COLO829 (cell line): ENCODE measurements at regions not wholly inside any gene's neighbourhood (a gene's known extent, or its start where the extent isn't known, plus 50 kb on each side); places are given as distances from the start of the nearest gene placed in this dataset.
"Not testable (repeated sequence)": the region's sequence is repeated elsewhere in the genome, so short reads cannot be mapped to it uniquely, and the experiment has no call there.

Experiments used
- DNase-seq: peaks from one replicate; pipeline ENCODE4 v3.0.0; 2012; ENCODE audit warnings: low spot score

GRCh38 chr9:108803428-108804065 is 52.2 kb downstream of the ACTL7B start:
- no peak for DNase-seq

- peak; percentile 41 for DNase-seq
Observed at GRCh38 chr9:108802967-108803366, 52.8 kb downstream of the ACTL7B start.

GRCh38 chr9:108801949-108802348 is 53.8 kb downstream of the ACTL7B start:
- no peak for DNase-seq

- DNase-seq = no peak
Observed at GRCh38 chr9:108800632-108801099, 55.1 kb downstream of the ACTL7B start.

- no peak for DNase-seq
Observed at GRCh38 chr9:108793573-108793972, 62.2 kb downstream of the ACTL7B start.

- no peak for DNase-seq
Observed at GRCh38 chr9:108789742-108790141, 66.0 kb downstream of the ACTL7B start.

GRCh38 chr9:108787690-108788048 is 68.1 kb downstream of the ACTL7B start:
- DNase-seq = no peak

GRCh38 chr9:108786901-108787689 is 68.7 kb downstream of the ACTL7B start:
- no peak for DNase-seq

GRCh38 chr9:108786322-108786721 is 69.5 kb downstream of the ACTL7B start:
- no peak for DNase-seq

- DNase-seq = no peak
Observed at GRCh38 chr9:108784998-108785397, 70.8 kb downstream of the ACTL7B start.

GRCh38 chr9:108783731-108784495 is 71.9 kb downstream of the ACTL7B start:
- no peak for DNase-seq

- no peak for DNase-seq
Observed at GRCh38 chr9:108783326-108783725, 72.5 kb downstream of the ACTL7B start.

- DNase-seq = no peak
Observed at GRCh38 chr9:108780942-108781734, 74.6 kb downstream of the ACTL7B start.

- peak; percentile 65 for DNase-seq
Observed at GRCh38 chr9:108779551-108780325, 76.0 kb downstream of the ACTL7B start.

GRCh38 chr9:108776920-108777639 is 78.7 kb downstream of the ACTL7B start:
- DNase-seq = peak; percentile 71

- peak; percentile 76 for DNase-seq
Observed at GRCh38 chr9:108775901-108776306, 79.9 kb downstream of the ACTL7B start.

- DNase-seq = not testable (repeated sequence)
Observed at GRCh38 chr9:108774088-108774487, 81.7 kb downstream of the ACTL7B start.

GRCh38 chr9:108772301-108772894 is 83.4 kb downstream of the ACTL7B start:
- no peak for DNase-seq

- DNase-seq = no peak
Observed at GRCh38 chr9:108768744-108769143, 87.0 kb downstream of the ACTL7B start.

- no peak for DNase-seq
Observed at GRCh38 chr9:108766626-108767161, 89.1 kb downstream of the ACTL7B start.
